ENCODE measurements at regions not wholly inside any gene's neighbourhood (a gene's known extent, or its start where the extent isn't known, plus 50 kb on each side); places are given as distances from the start of the nearest gene placed in this dataset.

GRCh38 chr6:9316831-9317230 lies 881.5 kb upstream of the SLC35B3 start:
- TF ChIP-seq REST (IDR thresholded peaks at IDR 0.05) (no peak), RXRA (IDR thresholded peaks at IDR 0.05) (no peak), ZBTB33 (IDR thresholded peaks at IDR 0.05) (no peak), GABPA (IDR thresholded peaks at IDR 0.05 in 1 of 2, conservative IDR thresholded peaks at IDR 0.05 in 1 of 2) (no peak), CTCF (IDR thresholded peaks at IDR 0.05; ENCODE audit: low read depth, low read length, missing input control) (no peak), ATF3 (IDR thresholded peaks at IDR 0.05) (no peak), SP1 (IDR thresholded peaks at IDR 0.05) (no peak)

Measured in liver (tissue), 3 donors.